Progenitor cell of endocrine pancreas (in vitro differentiated cells): ENCODE measurements at regions not wholly inside any gene's neighbourhood (a gene's known extent, or its start where the extent isn't known, plus 50 kb on each side); places are given as distances from the start of the nearest gene placed in this dataset.

Source experiments
- DNase-seq: peaks from one replicate; pipeline ENCODE4 v3.0.0; 2021; ENCODE audit warnings: low spot score; ENCODE audit not compliant: unreplicated experiment
- H3K27ac Mint-ChIP-seq: 2 replicates; pipeline ENCODE4 v1.8.0; 2021; ENCODE audit warnings: mild to moderate bottlenecking, moderate library complexity, mixed read lengths
- H3K27me3 Mint-ChIP-seq: 2 replicates; pipeline ENCODE4 v1.8.0; 2021; ENCODE audit warnings: mixed read lengths
- H3K36me3 Mint-ChIP-seq: 2 replicates; pipeline ENCODE4 v1.8.0; 2022; ENCODE audit warnings: mixed read lengths; ENCODE audit not compliant: insufficient read depth
- H3K4me1 Mint-ChIP-seq: 2 replicates; pipeline ENCODE4 v1.8.0; 2021; ENCODE audit warnings: low read depth, mixed read lengths
- H3K4me3 Mint-ChIP-seq: 2 replicates; pipeline ENCODE4 v1.8.0; 2021; ENCODE audit warnings: low read depth, mild to moderate bottlenecking, moderate library complexity, mixed read lengths
- H3K9me3 Mint-ChIP-seq: 2 replicates; pipeline ENCODE4 v1.8.0; 2021; ENCODE audit warnings: low read depth, mixed read lengths
- TF ChIP-seq, protein P1 (sequence below): fragments of 200-600 bp; sonication (generic); IDR thresholded peaks from one replicate; pipeline ENCODE4 v1.5.0; 2021; ENCODE audit warnings: antibody characterized with exemption, mild to moderate bottlenecking; ENCODE audit not compliant: unreplicated experiment

DNA sequence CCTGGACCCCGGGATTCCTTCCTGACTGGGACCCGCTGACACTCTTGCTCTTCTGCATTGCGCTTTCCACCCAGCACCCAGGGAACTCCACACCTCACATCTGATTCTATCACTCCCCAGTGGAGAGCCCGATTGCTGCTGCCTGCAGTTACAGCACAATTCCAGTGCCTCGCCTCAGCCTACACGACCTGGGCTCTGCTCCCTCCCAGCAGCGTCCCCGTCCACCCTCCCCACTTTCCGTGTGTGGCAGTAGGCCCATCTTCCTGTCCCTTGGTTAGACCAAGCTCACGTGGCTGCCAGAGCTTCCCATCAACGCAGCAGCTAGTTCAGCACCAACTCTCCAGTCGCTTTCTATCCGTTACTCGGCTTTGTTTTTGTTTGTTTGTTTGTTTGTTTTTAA, 66.6 kb upstream of the SORBS2 start:
- Mint-ChIP-seq H3K36me3 (no peaks in the 10 kb centered on the region), H3K9me3 (peaks cover 3% of the 10 kb centered on the region), H3K27me3 (no peaks in the 10 kb centered on the region), H3K4me3 (no peak overlapping the region), H3K4me1 (peaks cover 7% of the 10 kb centered on the region), H3K27ac (peak overlapping the region; percentile 29)
- no peak for DNase-seq
- TF ChIP-seq, protein P1, sequence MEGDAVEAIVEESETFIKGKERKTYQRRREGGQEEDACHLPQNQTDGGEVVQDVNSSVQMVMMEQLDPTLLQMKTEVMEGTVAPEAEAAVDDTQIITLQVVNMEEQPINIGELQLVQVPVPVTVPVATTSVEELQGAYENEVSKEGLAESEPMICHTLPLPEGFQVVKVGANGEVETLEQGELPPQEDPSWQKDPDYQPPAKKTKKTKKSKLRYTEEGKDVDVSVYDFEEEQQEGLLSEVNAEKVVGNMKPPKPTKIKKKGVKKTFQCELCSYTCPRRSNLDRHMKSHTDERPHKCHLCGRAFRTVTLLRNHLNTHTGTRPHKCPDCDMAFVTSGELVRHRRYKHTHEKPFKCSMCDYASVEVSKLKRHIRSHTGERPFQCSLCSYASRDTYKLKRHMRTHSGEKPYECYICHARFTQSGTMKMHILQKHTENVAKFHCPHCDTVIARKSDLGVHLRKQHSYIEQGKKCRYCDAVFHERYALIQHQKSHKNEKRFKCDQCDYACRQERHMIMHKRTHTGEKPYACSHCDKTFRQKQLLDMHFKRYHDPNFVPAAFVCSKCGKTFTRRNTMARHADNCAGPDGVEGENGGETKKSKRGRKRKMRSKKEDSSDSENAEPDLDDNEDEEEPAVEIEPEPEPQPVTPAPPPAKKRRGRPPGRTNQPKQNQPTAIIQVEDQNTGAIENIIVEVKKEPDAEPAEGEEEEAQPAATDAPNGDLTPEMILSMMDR = no peak

DNA sequence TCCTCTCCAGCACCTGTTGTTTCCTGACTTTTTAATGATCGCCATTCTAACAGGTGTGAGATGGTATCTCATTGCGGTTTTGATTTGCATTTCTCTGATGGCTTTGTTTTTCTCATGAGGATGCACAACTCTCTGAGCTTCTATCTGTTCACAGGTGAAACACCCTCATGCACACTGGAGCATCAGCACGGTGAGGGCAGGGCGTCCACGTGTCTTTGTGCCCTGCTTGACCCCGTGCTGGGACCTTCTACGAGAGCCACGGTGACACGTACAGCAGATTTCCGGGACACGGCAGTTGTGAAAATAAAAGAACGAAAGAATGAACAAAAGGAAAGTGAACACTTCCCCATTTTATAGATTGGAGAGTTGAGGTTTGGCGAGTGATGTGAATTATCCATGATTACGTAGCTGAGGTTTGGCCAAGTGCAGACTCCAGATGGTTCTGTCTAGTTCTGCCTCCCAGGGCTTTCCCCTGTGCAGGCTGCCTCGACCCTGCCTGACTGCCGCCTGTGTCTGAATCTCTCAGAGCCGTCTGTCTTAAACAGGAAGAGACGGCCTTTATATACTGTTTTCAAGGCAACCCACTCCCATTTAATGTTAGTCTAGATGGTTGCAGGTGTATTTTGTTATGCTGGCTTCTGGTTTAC, 67.8 kb upstream of the SORBS2 start:
- Mint-ChIP-seq H3K36me3 (no peaks in the 10 kb centered on the region), H3K27me3 (no peaks in the 10 kb centered on the region), H3K9me3 (peaks cover 3% of the 10 kb centered on the region), H3K4me1 (peaks cover 7% of the 10 kb centered on the region), H3K27ac (no peak overlapping the region), H3K4me3 (no peak overlapping the region)
- no peak for DNase-seq
- TF ChIP-seq, protein P1 = no peak

DNA sequence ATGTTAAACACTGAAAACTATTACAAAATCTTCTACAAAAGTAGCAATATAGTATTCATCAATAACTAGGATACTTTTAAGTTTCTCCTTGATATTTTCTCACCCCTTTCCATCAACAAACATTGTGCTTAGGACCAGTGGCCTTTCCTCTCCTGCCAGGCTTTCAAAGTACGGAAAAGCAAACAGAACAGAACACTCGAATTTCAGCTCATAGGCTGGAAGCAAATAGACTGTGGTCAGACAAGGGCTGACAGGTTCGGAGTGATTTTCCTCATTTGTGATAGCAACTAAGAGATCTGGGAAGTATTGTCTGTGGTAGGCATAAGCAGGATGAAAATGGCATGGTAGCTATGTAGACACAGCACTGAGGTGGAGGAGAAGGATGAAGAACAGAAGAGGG, 68.6 kb upstream of the SORBS2 start:
- Mint-ChIP-seq H3K36me3 (no peaks in the 10 kb centered on the region), H3K27me3 (no peaks in the 10 kb centered on the region), H3K4me3 (no peak overlapping the region), H3K27ac (no peak overlapping the region), H3K9me3 (peaks cover 3% of the 10 kb centered on the region), H3K4me1 (peaks cover 7% of the 10 kb centered on the region)
- no peak for DNase-seq
- TF ChIP-seq, protein P1 = no peak

DNA sequence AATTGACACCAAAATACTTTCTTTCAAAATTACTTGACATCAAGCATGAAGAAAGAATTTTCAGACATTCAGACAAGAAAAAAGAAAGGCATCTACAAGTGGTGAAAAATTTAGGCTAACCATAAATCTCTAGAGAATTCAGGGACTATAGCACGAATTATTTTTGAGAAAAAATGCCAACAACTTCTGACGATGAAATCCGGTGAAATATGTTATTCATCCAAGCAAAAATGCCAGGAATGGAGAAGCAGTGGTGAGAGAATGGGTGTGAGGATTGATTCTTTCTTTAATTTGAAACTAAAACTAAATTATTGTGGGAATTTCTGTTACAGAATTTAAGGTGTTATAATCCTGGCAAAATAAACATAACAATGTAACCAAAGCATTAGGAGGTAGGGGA, 69.4 kb upstream of the SORBS2 start:
- peaks cover 3% of the 10 kb centered on the region for H3K9me3 Mint-ChIP-seq
- H3K27me3 Mint-ChIP-seq = no peaks in the 10 kb centered on the region
- no peaks in the 10 kb centered on the region for H3K36me3 Mint-ChIP-seq
- TF ChIP-seq, protein P1 = no peak
- no peak overlapping the region for H3K27ac Mint-ChIP-seq
- H3K4me1 Mint-ChIP-seq = peaks cover 7% of the 10 kb centered on the region
- DNase-seq = no peak
- H3K4me3 Mint-ChIP-seq = no peak overlapping the region

DNA sequence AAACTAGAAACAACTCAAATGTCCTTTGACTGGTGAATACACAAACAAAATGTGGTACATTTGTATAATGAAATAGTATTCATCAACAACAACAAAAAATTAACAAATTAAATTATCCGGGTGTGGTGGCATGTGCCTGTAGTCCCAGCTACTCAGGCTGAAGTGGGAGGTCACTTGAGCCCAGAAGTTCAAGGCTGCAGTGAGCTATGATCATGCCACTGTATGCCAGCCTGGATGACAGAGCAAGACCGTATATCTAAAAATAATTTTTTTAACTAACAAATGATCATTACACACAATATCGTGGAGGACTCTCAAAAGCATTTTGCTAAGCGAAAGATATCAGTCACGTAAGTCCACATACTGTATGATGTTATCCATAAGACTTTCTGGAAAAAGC, 71.6 kb upstream of the SORBS2 start:
- Mint-ChIP-seq H3K27ac (no peak overlapping the region), H3K27me3 (no peaks in the 10 kb centered on the region), H3K9me3 (peaks cover 9% of the 10 kb centered on the region), H3K4me3 (no peak overlapping the region), H3K4me1 (peaks cover 7% of the 10 kb centered on the region), H3K36me3 (no peaks in the 10 kb centered on the region)
- TF ChIP-seq, protein P1 = no peak
- DNase-seq = no peak
